IMR-90 (cell line): ENCODE measurements at regions not wholly inside any gene's neighbourhood (a gene's known extent, or its start where the extent isn't known, plus 50 kb on each side); places are given as distances from the start of the nearest gene placed in this dataset.

Source experiments
- ATAC-seq: fragments of 200-7000 bp; cut with Tn5 transposase; 2 replicates; pipeline ENCODE4 v1.9.1; 2020; ENCODE audit warnings: low read depth, mild to moderate bottlenecking, moderate library complexity
- BruUV-seq: library from RNA; stranded (reverse); fragments of 400-500 nt; replicated peaks from 2 replicates; lab custom pipeline; 2021; lab: Mats Ljungman, UMichigan
- CTCF ChIA-PET: fragments of 300-600 bp; formaldehyde crosslinking; extraction: SDS; loops from one replicate; lab custom pipeline; 2021; ENCODE audit warnings: antibody characterized with exemption; lab: Yijun Ruan, JAX
- POLR2A ChIA-PET: fragments of 300-600 bp; sonication (Branson Sonifier 250); formaldehyde crosslinking; loops from one replicate; lab custom pipeline; 2022; ENCODE audit warnings: antibody characterized with exemption; ENCODE audit not compliant: unreplicated experiment; lab: Charles Lee
- DNase-seq: peaks from one replicate; pipeline ENCODE4 v3.0.0; 2013
- H2AFZ ChIP-seq: replicated peaks from 2 replicates; pipeline ENCODE3; 2013; ENCODE audit warnings: low read length, mild to moderate bottlenecking; ENCODE audit not compliant: poor library complexity
- H2AK5ac ChIP-seq: 2 replicates; pipeline ENCODE4 v1.6.1; 2013; ENCODE audit warnings: low read depth, low read length, inconsistent platforms
- H2AK9ac ChIP-seq: replicated peaks from 2 replicates; pipeline ENCODE3; 2013; ENCODE audit warnings: mild to moderate bottlenecking, low read depth, low read length, moderate library complexity; ENCODE audit not compliant: poor library complexity
- H2BK120ac ChIP-seq: 2 replicates; pipeline ENCODE4 v1.6.1; 2013; ENCODE audit warnings: low read depth, low read length, inconsistent platforms
- H2BK15ac ChIP-seq: 3 replicates; pipeline ENCODE4 v1.6.1; 2013; ENCODE audit warnings: low read depth, low read length, inconsistent platforms
- H2BK20ac ChIP-seq: 2 replicates; pipeline ENCODE4 v1.6.1; 2013; ENCODE audit warnings: low read depth, mild to moderate bottlenecking, inconsistent platforms, low read length, moderate library complexity
- H2BK5ac ChIP-seq: 2 replicates; pipeline ENCODE4 v1.6.1; 2013; ENCODE audit warnings: mild to moderate bottlenecking, low read depth, low read length, inconsistent platforms; ENCODE audit not compliant: poor library complexity, severe bottlenecking
- H3K14ac ChIP-seq: replicated peaks from 2 replicates; pipeline ENCODE4 v1.6.1; 2013; ENCODE audit warnings: low read depth, low read length, inconsistent platforms
- H3K18ac ChIP-seq: 2 replicates; pipeline ENCODE4 v1.6.1; 2013; ENCODE audit warnings: low read depth, low read length, control low read depth
- H3K23ac ChIP-seq: 2 replicates; pipeline ENCODE4 v1.6.1; 2013; ENCODE audit warnings: low read depth, low read length, inconsistent platforms
- H3K27ac ChIP-seq: 2 replicates; pipeline ENCODE4 v1.5.1; 2013; ENCODE audit warnings: mild to moderate bottlenecking, control low read depth, low read length; ENCODE audit not compliant: insufficient read depth
- H3K27me3 ChIP-seq: 2 replicates; pipeline ENCODE4 v1.6.1; 2013; ENCODE audit warnings: low read length; ENCODE audit not compliant: control insufficient read depth, insufficient read depth
- H3K36me3 ChIP-seq: 2 replicates; pipeline ENCODE4 v1.6.1; 2013; ENCODE audit warnings: low read length, mixed read lengths; ENCODE audit not compliant: control insufficient read depth, insufficient read depth
- H3K4ac ChIP-seq: 2 replicates; pipeline ENCODE4 v1.6.1; 2013; ENCODE audit warnings: low read depth, low read length, inconsistent platforms
- H3K4me1 ChIP-seq: 2 replicates; pipeline ENCODE4 v1.6.1; 2013; ENCODE audit warnings: low read length, mixed read lengths; ENCODE audit not compliant: control insufficient read depth, insufficient read depth
- H3K4me2 ChIP-seq: 2 replicates; pipeline ENCODE4 v1.6.1; 2013; ENCODE audit warnings: low read depth, mild to moderate bottlenecking, control low read depth, low read length, moderate library complexity
- H3K4me3 ChIP-seq: 2 replicates; pipeline ENCODE4 v1.5.1; 2013; ENCODE audit warnings: low read depth, mild to moderate bottlenecking, control low read depth, low read length, moderate library complexity; ENCODE audit not compliant: insufficient read depth
- H3K56ac ChIP-seq: 2 replicates; pipeline ENCODE4 v1.6.1; 2013; ENCODE audit warnings: low read length, inconsistent platforms; ENCODE audit not compliant: insufficient read depth; ENCODE audit errors: extremely low read depth
- H3K79me1 ChIP-seq, 2 experiments: 2 replicates each; pipeline ENCODE4 v1.6.1; 2013; ENCODE audit warnings: low read length in 2 of 2, inconsistent platforms in 1 of 2, low read depth in 1 of 2
- H3K9ac ChIP-seq: 2 replicates; pipeline ENCODE4 v1.6.1; 2013; ENCODE audit warnings: low read depth, low read length, control low read depth
- H3K9me1 ChIP-seq: 2 replicates; pipeline ENCODE4 v1.6.1; 2013; ENCODE audit warnings: low read length, inconsistent platforms; ENCODE audit not compliant: insufficient read depth
- H3K9me3 ChIP-seq: 2 replicates; pipeline ENCODE4 v1.6.1; 2013; ENCODE audit warnings: low read length; ENCODE audit not compliant: control insufficient read depth, insufficient read depth
- H4K20me1 ChIP-seq: 2 replicates; pipeline ENCODE4 v1.6.1; 2013; ENCODE audit warnings: low read length, inconsistent platforms; ENCODE audit not compliant: insufficient read depth
- H4K5ac ChIP-seq: 2 replicates; pipeline ENCODE4 v1.6.1; 2013; ENCODE audit warnings: mild to moderate bottlenecking, low read depth, low read length, control low read depth
- H4K8ac ChIP-seq, 2 experiments: 2 replicates each; pipeline ENCODE4 v1.6.1; 2013; ENCODE audit warnings: low read depth in 2 of 2, low read length in 2 of 2, control low read depth in 1 of 2, inconsistent platforms in 1 of 2
- H4K91ac ChIP-seq: 2 replicates; pipeline ENCODE4 v1.6.1; 2013; ENCODE audit warnings: low read depth, low read length, inconsistent platforms; ENCODE audit not compliant: insufficient read depth
- BHLHE40 ChIP-seq: fragments of 150-350 bp; IDR thresholded peaks from 2 replicates; pipeline ENCODE4 v1.6.1; 2016; ENCODE audit warnings: mild to moderate bottlenecking, low read depth, low read length
- CEBPB ChIP-seq: IDR thresholded peaks from 2 replicates; pipeline ENCODE4 v1.6.1; 2012; ENCODE audit warnings: low read depth, low read length, improper control_type of control experiment
- ELK1 ChIP-seq: fragments of 150-350 bp; IDR thresholded peaks from 2 replicates; pipeline ENCODE4 v1.6.1; 2016; ENCODE audit warnings: low read depth, mild to moderate bottlenecking, low read length, moderate library complexity, borderline replicate concordance
- MAFK ChIP-seq: IDR thresholded peaks from 2 replicates; pipeline ENCODE4 v1.6.1; 2012; ENCODE audit warnings: low read depth, low read length, improper control_type of control experiment
- MAZ ChIP-seq: IDR thresholded peaks from 2 replicates; pipeline ENCODE4 v1.6.1; 2012; ENCODE audit warnings: low read depth, mild to moderate bottlenecking, low read length, improper control_type of control experiment, moderate library complexity, borderline replicate concordance
- POLR2A ChIP-seq: IDR thresholded peaks from 2 replicates; pipeline ENCODE4 v1.6.1; 2012; ENCODE audit warnings: mild to moderate bottlenecking, low read depth, low read length
- RAD21 ChIP-seq: IDR thresholded peaks from 2 replicates; pipeline ENCODE4 v1.6.1; 2012; ENCODE audit warnings: low read length, improper control_type of control experiment
- RCOR1 ChIP-seq: IDR thresholded peaks from 2 replicates; pipeline ENCODE4 v1.6.1; 2012; ENCODE audit warnings: mild to moderate bottlenecking, low read length, improper control_type of control experiment; ENCODE audit not compliant: insufficient replicate concordance
- RFX5 ChIP-seq: IDR thresholded peaks from 2 replicates; pipeline ENCODE4 v1.8.0; 2012; ENCODE audit warnings: low read depth, mild to moderate bottlenecking, low read length, moderate library complexity
- USF2 ChIP-seq: fragments of 150-350 bp; IDR thresholded peaks from 2 replicates; pipeline ENCODE4 v1.6.1; 2017; ENCODE audit warnings: mild to moderate bottlenecking, antibody characterized with exemption, low read length, low read depth
- WGBS, 2 experiments: methylation state at CpG; one replicate each; pipeline versions ENCODE4 v1.1.5 to v1.1.7; 2013; ENCODE audit warnings: missing lambda C conversion rate in 2 of 2; ENCODE audit not compliant: insufficient read length in 1 of 2; ENCODE audit errors: extremely low coverage in 2 of 2; 5-methylcytosine and 5-hydroxymethylcytosine counted together
- dilution Hi-C: fragments of 300-500 bp; cut with HindIII; formaldehyde crosslinking; loops from one replicate; pipeline ENCODE4 v1.14.3; 2018; ENCODE audit warnings: low sequenced_read_pairs; ENCODE audit not compliant: unreplicated experiment
- in situ Hi-C: fragments of 300-500 bp; cut with MboI; formaldehyde crosslinking; loops from 3 replicates; pipeline ENCODE4 v1.14.3; 2019; ENCODE audit warnings: low sequenced_read_pairs, inconsistent platforms, mixed read lengths
- intact Hi-C: fragments of 100-400 bp; cut with micrococcal nuclease; formaldehyde crosslinking; loops from 2 replicates; pipeline ENCODE4 v1.10.0; 2022

- Histone ChIP-seq H3K27ac (no peak overlapping the region), H3K27me3 (no peaks in the 10 kb centered on the region), H4K5ac (no peak overlapping the region), H3K9me1 (no peaks in the 10 kb centered on the region), H2BK5ac (no peak overlapping the region), H3K56ac (no peak overlapping the region), H3K4me1 (no peaks in the 10 kb centered on the region), H3K4me2 (no peak overlapping the region), H3K79me1 (no peaks in the 10 kb centered on the region), H3K9ac (no peak overlapping the region), H4K91ac (no peak overlapping the region), H3K14ac (no peak overlapping the region), H2BK20ac (no peak overlapping the region), H3K4ac (no peak overlapping the region), H2BK15ac (no peak overlapping the region), H2AK9ac (no peak overlapping the region), H3K4me3 (no peak overlapping the region), H2AK5ac (no peak overlapping the region), H3K36me3 (no peaks in the 10 kb centered on the region), H4K20me1 (no peaks in the 10 kb centered on the region), H3K23ac (no peak overlapping the region), H3K18ac (no peak overlapping the region), H2AFZ (no peak overlapping the region), H3K9me3 (no peaks in the 10 kb centered on the region), H4K8ac (no peak overlapping the region), H2BK120ac (no peak overlapping the region)
- TF ChIP-seq MAFK, result no peak
- TF ChIP-seq BHLHE40, result no peak
- TF ChIP-seq RFX5, result no peak
- TF ChIP-seq ELK1, result no peak
- TF ChIP-seq RCOR1, result no peak
- TF ChIP-seq RAD21, result no peak
- no peak for TF ChIP-seq POLR2A
- TF ChIP-seq CEBPB, result no peak
- no peak for TF ChIP-seq USF2
- TF ChIP-seq MAZ, result no peak
- no TSS peak for BruUV-seq
- dilution Hi-C loops (no loop called here), in situ Hi-C loops (no loop called here), intact Hi-C loops (no loop called here)
- DNase-seq (no peak), ATAC-seq (no peak)
- POLR2A ChIA-PET, result no interaction called here
- CTCF ChIA-PET, result no interaction called here
- WGBS, 2 experiments, result no CpG with 5 or more reads among the region's 1 CpG
Measured at GRCh38 chr3:82141592-82141991, 380.1 kb upstream of the GBE1 start.
